HG03159 (cell line): ENCODE measurements at regions not wholly inside any gene's neighbourhood (a gene's known extent, or its start where the extent isn't known, plus 50 kb on each side); places are given as distances from the start of the nearest gene placed in this dataset.
"Not testable (repeated sequence)": the region's sequence is repeated elsewhere in the genome, so short reads cannot be mapped to it uniquely, and the experiment has no call there.

ENCODE experiments used
- ATAC-seq: cut with Tn5 transposase; IDR thresholded peaks from one replicate; pipeline ENCODE4 v1.9.1; 2021; ENCODE audit warnings: mild to moderate bottlenecking, moderate library complexity; ENCODE audit not compliant: unreplicated experiment

DNA sequence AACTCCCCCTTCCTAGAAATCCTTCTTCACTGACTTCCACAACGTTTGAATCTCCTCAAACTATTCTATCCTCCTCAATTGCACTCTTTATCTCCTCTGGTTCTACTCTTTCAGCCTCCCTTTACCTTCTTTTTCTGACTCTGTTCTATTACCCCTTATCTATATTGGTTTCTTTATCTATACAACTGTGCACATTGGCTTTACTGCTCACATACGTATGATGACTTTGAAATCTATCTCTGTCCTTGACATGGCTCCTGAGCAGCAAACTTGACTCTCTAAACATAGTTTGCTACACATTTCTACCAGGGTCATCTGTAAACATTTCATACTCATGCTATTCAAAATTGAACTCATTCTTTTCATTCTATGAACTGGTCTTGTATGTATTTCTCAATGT lies 601.0 kb upstream of the LINC00305 start:
- no peak for ATAC-seq

DNA sequence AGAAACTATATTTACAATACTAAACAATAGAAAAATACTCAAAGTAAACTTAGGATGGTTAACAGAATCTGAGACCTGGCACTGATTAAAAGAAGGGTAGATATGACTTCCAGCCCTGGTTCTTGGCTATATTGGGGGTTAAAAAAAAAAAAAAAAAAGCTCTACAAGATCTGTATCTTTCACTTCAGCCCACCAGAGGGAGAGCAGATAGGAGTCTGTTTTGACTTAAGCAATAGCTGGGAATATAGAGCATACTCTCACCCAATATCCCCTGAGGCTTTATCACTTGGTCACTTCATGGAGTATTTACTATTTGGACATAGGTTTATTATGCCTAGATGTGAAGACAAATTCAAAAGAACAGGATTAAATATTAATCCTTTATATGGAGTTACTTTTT lies 598.9 kb upstream of the LINC00305 start:
- ATAC-seq, result no peak

DNA sequence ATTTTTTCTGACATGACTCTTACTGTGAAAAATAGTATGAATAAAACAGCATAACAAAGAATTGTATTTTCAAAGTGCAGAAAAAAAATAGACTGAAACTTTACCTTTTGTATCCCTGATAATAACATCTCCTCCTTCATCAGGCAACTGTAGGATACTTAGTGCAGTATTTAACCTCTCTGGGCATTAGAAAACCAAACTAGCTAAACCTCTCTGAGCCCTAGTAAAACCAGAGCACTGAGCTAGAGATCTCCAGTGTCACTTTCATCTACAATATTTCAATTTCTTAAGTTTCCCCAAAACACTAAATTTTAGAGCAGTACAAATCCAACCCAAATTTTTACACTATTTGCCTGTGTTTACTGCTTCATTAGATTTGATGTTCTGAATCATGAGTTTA lies 594.0 kb upstream of the LINC00305 start:
- ATAC-seq, result no peak

DNA sequence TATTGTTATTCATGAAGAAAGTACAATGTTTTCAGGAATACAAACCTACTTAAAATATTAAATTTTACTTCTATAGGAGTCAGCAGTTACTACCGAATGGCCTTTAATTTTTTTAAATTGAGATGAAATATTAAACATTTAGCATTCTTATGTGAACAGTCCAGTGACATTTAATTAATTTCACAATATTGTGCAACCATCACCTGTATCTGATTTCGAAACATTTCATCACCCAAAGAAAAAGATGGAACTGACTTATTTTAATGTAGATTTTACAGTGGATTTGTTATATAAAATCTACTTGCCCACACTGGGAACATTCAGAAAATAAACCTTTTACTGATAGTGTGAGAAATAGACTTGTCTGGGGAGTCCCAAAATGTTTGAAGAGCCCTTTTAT lies 585.2 kb upstream of the LINC00305 start:
- no peak for ATAC-seq

DNA sequence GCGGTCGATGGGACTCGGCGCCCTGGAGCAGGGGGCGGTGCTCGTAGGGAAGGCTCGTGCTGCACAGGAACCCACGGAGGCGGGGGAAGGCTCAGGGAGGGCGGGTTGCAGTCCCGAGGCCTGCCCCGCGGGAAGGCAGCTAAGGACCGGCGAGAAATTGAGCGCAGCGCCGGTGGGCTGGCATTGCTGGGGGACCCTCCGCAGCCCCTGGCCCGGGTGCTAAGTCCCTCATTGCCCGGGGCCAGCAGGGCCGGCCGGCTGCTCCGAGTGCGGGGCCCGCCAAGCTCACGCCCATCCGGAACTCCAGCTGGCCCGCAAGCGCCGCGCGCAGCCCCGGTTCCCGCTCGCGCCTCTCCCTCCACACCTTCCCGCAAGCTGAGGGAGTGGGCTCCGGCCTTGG lies 576.8 kb upstream of the LINC00305 start:
- ATAC-seq, result not testable (repeated sequence)

DNA sequence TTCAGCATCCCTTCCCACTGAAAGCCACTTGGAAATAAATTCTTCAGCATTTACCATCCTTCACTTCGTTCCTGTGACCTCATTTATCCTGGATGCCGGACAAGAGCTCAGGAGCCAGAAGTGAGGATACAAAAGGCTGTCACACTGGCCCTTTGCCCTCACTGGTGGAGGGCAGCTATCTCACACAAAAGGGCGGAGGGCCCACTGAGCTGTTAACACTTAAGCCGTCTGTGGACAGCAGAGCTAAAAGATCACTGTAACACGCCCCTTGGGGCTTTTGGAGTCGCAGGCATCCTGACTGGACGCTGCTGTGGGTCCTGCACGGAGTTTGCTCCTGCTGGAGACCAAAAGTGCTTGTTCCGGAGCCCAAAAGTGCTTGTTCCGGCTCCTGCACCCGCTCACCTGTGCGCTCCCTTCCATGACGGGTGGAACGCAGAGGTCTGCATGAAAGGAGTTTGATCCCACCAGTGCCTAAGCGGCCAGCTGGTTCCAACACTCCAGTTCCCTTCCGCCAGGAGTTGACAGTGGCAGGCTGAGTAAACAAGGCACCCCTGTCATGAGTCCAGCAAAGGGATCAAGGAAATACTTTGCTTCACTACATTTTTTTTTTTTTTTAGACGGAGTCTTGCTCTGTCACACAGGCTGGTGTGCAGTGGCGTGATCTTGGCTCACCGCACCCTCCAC lies 572.0 kb upstream of the LINC00305 start:
- no peak for ATAC-seq

DNA sequence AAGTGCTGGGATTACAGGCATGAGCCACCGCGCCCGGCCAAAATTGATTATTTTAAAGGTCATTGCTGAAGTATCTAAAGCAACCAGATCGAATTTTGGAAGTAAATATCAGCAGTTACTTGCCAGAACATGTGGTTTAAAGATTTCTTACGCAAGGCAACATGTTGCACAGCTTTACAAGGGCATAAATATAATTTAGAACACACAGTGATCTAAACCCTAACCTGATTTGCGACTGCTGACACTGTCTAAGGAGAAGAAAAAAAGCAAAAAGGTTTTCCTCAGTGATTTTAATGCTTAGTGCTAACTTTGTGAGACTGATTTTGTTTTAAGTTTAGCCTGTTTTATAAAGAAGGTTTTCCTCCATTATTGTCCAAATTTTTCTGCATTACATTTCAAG lies 569.9 kb upstream of the LINC00305 start:
- ATAC-seq, result no peak

DNA sequence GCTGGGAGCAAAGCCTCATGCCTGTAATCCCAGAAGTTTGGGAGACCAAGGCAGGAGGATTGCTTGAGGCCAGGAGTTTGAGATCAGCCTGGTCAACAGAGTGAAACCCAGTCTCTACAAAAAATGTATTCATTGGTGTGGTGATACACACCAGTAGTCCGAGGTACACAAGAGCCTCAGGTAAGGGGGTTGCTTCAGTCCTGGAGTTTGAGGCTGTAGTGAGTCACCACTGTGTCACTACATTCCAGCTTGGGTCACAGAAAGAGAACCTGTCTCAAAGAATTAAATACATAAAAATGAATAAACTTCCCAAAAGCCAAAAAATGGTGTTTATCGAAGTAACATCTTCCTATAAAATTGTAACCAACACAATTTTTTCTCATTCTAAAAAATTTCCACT lies 568.1 kb upstream of the LINC00305 start:
- ATAC-seq, result no peak

DNA sequence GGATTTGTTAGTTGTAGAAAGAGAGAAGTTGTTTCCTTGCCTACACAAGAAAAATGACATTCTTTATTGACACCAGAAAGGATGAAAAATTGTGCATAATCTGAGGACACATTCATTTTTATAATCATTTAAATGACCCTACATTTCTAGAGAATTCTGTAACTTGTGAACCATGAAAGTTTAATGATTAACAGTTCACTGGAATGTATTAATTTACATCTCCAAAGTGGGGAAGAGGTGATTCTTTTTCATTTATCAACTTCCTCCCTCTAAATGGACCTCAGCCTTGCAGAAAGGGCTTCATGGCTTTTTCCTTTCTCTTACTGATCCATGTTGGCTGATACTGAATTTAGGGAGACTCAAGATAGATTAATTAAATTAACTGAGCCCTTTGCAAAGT lies 565.2 kb upstream of the LINC00305 start:
- ATAC-seq, result no peak

DNA sequence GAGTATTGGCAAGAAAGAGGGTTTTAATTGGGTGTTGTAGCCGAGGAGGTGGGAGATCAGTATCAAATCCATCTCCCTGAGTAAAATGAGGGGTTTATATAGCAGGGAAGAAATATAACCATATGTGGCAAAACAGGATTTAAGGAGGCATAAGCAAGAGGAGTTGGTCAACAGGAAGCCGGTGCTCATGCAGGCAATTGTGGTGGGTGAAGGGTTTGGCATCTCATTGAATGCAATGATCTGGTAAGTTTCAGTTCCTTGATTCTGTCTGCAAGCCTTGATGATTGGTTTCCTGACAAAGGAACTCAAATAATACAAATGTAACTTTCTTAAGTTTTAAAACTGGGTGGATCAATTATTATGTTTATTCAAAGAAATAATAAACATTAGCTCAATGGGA lies 564.4 kb upstream of the LINC00305 start:
- ATAC-seq, result peak; percentile 99

DNA sequence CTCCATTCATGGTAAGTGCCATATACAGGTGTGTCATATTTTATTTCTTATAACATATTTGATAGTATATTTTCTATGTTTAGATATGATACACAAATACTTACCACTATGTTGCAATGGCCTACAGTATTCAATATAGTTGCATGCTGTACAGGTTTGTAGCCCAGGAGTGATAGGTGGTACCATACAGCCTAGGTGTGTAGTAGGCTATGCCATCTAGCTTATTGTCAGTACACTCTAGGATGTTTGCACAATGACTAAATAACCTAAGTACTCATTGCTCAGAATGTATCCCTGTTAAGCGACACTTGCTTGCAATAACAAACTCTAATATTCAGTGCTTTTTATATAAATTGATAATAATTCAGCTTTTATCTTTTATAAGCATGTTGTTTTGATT lies 563.1 kb upstream of the LINC00305 start:
- ATAC-seq, result no peak

DNA sequence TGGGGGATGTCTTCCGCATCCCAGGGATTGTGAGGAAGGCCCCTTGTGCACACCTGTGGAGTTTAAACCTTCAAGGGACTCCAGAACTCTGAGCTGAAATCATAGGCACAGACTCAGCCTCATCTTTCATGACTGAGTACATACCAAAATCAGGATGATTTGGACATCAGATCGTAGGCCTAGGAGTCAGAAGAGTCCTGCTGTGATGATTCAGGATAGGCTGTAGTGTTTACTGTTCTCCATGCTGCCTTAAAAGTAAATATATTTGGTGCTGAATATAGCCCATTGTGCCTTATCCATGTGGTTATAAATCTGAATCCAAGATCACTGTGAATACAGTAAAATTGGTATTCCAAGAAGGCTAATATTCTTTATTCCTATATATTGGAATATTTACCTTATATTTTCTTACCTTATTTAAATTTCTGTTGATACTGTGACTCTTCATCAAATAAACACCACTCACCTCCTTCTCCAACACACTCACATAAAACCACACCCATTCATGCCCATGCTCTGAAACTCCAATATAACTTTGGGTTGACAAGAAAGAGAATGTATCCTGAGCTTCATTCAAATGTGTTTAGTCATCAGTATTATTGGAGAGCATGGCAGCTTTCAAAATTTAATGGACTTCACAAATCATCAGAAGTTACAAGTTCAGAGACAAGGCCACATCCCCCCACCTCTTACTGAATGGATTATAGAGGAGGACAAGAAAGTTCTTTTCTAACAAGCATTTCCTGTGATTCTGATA lies 561.4 kb upstream of the LINC00305 start:
- ATAC-seq, result no peak

DNA sequence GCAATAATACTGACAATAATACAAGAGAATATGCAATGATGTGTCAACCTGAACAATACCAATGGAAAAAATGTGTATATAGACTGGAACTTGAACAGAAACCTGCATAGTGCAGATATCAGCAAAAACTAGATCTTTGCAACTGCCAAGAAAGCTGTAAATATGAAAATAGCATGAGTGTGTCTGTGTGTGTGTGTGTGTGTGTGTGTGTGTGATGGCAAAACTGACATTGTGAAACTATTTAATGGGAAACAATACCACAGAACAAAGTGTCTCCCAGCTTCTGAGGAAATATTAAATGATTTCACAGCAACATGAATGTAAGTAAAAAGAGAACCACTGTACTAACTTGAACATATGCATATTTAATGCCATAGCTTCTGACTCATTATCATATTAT lies 558.2 kb upstream of the LINC00305 start:
- no peak for ATAC-seq

DNA sequence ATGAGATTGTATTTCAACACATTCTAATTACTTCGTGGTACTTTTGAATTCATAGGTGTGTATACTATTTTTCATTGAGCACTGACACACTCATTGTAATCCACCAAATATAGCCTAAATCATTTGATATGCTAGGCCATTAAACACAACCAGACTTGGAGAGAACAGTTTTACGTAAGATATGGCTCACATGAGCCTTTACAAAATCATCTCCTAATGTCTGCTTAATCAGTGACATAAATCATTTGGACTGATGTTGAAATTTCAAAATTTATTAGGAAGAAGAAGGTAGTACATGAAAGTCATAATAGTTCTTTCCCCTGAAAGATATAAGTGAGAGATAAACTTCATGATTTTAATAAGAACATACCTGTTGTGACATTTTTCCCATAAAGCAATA lies 550.2 kb upstream of the LINC00305 start:
- ATAC-seq, result no peak

DNA sequence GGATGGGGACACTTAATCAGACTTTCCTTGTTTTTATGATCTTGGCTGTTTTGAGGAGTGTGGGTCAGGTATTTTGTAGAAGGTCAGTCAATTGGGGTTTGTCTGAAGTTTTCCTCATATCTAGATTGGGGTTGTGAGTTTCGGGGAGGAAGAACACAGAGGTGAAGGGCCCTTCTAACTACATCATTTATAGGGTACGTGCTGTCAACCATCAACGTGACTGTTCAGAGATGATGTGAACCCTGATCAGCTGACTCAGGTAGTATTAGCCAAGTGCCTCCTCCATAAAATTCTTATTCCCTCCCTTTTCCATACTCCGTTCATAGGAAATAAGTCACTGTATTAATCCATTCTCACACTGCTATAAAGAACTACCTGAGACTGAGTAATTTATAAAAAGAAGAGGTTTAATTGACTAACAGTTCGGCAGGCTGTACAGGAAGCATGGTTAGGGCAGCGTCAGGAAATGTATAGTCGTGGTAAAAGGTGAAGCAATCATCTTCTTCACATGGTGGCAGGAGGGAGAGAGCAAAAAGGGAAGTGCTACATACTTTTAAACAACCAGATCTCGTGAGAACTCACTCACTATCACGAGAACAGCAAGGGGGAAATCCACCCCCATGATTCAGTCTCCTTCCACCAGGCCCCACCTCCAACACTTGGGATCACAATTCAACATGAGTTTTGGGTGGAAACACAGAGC lies 547.1 kb upstream of the LINC00305 start:
- ATAC-seq, result no peak

DNA sequence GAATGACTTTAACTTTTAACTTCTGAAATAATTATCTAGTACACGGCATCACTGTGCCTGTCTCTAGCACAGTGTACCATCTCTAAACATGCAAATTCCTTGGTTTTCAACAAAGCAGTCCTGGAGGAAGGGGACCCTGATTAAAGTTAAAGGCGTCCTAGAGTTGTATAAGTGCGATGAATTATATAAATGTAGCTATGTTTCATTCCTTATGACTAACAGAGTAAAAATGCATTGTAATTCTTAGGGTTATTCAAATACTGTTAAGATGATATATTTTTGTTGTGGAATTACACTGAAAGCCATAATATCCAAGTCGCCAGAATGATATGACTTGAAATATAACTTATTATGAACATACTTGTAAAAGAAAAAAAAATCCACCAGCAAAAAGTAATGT lies 544.9 kb upstream of the LINC00305 start:
- ATAC-seq, result no peak

DNA sequence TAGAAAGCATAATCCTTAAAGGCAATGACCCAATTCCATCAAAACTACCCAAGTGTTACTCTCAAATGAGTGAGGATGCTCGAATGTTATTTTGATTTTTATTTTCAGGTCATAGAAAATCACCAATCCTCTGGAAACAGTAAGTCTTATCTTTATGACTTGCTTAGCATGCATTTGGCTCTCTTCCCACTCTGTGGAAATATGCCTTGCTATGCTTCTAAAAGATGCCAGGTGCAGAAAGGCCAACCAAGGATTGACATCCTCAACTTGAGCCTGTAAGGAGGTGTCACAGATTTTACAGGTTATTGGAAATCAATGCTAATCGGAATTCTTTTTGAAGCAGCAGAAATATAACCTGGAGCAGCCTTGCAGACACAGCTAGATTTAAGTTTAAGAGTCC lies 543.9 kb upstream of the LINC00305 start:
- no peak for ATAC-seq

DNA sequence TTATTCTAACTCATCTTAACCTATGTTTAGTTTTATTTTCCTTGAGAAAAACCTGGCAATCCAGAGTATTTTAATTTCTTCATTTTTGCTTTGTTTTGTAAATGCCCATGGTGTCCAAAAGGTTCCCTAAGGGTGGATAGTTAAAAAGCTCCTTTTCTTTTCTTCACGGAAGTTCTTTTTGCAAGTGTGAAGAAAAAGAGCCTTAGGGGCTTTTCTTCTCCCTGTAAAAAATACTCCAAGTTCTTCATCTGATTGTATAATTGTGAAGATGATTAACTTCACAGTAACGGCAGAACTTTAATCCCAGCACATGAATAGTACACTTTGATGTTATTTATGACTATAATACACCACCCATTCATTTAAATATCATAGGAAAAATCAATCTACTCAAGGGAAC lies 530.2 kb upstream of the LINC00305 start:
- ATAC-seq, result no peak

DNA sequence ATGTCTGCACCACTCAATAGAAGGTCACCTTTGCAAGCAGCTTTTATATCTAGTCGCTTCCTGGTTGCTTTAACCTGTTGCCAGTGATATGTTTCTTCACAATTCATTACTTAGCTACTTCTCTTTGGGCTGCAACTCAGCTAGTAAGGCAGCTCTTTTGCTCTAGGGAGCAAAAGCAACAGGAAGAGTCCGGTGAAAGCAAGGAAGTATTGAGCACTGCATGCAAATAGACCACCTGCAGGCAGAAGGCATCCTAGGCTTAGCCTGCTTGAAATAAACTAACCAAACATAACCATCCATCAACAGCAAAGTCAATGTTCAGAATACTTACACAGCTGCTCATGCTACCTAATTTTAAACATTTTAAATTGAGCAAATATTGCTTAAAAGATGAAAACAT lies 529.2 kb upstream of the LINC00305 start:
- no peak for ATAC-seq

DNA sequence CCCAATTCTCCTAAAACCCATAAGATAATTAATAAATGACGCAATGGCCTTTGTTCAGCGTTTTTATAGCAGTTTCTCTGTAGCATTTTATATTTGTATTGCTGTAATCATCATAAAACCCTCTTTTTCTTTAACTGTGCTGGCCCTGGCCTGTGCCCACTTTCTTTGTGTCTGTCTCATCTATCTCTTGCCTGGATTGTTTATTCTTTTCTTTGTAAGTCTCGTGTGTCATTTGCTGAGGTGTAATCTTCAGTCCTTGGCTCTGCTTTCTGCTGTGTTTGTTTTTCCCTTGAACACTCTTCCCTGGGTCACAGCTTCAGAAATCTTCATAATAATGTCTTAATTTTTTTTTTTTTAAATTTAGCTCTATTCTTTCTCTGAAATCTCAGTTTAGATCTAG lies 525.8 kb upstream of the LINC00305 start:
- ATAC-seq, result no peak

DNA sequence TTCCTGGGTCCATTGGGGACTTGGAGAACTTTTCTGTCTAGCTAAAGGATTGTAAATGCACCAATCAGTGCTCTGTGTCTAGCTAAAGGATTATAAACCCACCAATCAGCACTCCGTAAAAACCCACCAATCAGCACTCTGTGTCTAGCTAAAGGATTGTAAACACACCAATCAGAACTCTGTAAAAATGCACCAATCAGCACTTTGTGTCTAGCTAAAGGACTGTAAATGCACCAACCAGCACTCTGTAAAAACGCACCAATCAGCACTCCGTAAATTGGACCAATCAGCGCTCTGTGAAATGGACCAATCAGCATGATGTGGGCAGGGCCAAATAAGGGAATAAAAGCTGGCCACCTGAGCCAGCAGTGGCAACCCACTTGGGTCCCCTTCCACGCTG lies 522.4 kb upstream of the LINC00305 start:
- not testable (repeated sequence) for ATAC-seq

DNA sequence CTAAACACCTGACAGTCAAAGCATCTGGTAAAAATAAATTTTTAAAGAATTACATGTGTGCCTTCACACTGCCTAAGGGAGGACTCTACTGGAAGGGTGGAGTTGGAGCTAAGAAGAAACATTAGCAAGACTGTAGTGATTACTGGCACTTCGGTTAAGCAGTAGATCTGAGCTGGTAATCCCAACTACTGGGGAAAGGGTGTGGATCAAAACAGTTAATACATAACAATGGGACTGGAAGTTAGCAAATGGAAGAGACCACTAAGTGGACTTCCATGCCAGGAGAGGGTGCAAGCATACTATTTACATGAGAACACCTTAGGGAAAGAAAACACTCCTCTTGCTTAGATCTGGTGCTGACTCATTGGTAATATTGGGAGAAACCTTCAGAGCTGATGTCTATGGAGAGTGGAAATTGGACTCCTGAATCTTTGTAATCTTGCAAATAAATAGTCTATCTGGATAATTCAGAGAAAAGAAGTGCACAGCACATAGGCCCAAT lies 519.6 kb upstream of the LINC00305 start:
- no peak for ATAC-seq
